Ascending aorta (tissue), 2 donors: ENCODE measurements at regions not wholly inside any gene's neighbourhood (a gene's known extent, or its start where the extent isn't known, plus 50 kb on each side); places are given as distances from the start of the nearest gene placed in this dataset.

ENCODE experiments used
- DNase-seq, 2 donors: peaks; one replicate each; pipeline ENCODE4 v3.0.0-alpha.2; 2019; ENCODE audit warnings: low spot score in 2 of 2
- H3K27ac ChIP-seq, 2 donors: fragments of 200-600 bp; sonication (generic); one replicate each; pipeline ENCODE4 v1.5.1; 2016 to 2017; ENCODE audit warnings: mild to moderate bottlenecking in 1 of 2
- H3K27me3 ChIP-seq: fragments of 200-600 bp; sonication (generic); one replicate; pipeline ENCODE4 v1.5.1; 2017
- H3K36me3 ChIP-seq, 2 donors: fragments of 200-600 bp; sonication (generic); one replicate each; pipeline ENCODE4 v1.5.1; 2016
- H3K4me1 ChIP-seq, 2 donors: fragments of 200-600 bp; sonication (generic); one replicate each; pipeline ENCODE4 v1.5.1; 2016 to 2017; ENCODE audit warnings: mild to moderate bottlenecking in 1 of 2
- H3K4me3 ChIP-seq, 2 donors: fragments of 200-600 bp; sonication (generic); one replicate each; pipeline ENCODE4 v1.5.1; 2016 to 2017; ENCODE audit warnings: mild to moderate bottlenecking in 1 of 2
- H3K9me3 ChIP-seq, 2 donors: fragments of 200-600 bp; sonication (generic); one replicate each; pipeline ENCODE4 v1.5.1; 2016
- intact Hi-C: fragments of 100-400 bp; cut with DNase I; formaldehyde crosslinking; loops from one replicate; pipeline ENCODE4 v1.15.1; 2023
- TF ChIP-seq, protein P1 (sequence below), 3 experiments: fragments of 200-600 bp in 2 of 3; fragments of 450-650 bp in 1 of 3; sonication (generic) in 2 of 3; IDR thresholded peaks; one replicate each; pipeline ENCODE4 v1.5.1; 2016 to 2019; ENCODE audit warnings: antibody characterized with exemption in 3 of 3, mild to moderate bottlenecking in 1 of 3, moderate library complexity in 1 of 3

- intact Hi-C loops = no loop called here
- H3K4me1 ChIP-seq = no peaks in the 10 kb centered on the region
- no peaks in the 10 kb centered on the region for H3K36me3 ChIP-seq
- H3K27ac ChIP-seq = no peak overlapping the region
- no peaks in the 10 kb centered on the region for H3K27me3 ChIP-seq
- no peaks in the 10 kb centered on the region for H3K9me3 ChIP-seq
- H3K4me3 ChIP-seq = no peak overlapping the region
- DNase-seq = no peak
- TF ChIP-seq, protein P1, sequence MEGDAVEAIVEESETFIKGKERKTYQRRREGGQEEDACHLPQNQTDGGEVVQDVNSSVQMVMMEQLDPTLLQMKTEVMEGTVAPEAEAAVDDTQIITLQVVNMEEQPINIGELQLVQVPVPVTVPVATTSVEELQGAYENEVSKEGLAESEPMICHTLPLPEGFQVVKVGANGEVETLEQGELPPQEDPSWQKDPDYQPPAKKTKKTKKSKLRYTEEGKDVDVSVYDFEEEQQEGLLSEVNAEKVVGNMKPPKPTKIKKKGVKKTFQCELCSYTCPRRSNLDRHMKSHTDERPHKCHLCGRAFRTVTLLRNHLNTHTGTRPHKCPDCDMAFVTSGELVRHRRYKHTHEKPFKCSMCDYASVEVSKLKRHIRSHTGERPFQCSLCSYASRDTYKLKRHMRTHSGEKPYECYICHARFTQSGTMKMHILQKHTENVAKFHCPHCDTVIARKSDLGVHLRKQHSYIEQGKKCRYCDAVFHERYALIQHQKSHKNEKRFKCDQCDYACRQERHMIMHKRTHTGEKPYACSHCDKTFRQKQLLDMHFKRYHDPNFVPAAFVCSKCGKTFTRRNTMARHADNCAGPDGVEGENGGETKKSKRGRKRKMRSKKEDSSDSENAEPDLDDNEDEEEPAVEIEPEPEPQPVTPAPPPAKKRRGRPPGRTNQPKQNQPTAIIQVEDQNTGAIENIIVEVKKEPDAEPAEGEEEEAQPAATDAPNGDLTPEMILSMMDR (IDR thresholded peaks at IDR 0.05) = no peak
These were observed 827.6 kb downstream of the SORCS1 start for GRCh38 chr10:106336874-106337273.

- H3K27me3 ChIP-seq = no peaks in the 10 kb centered on the region
- TF ChIP-seq, protein P1 (IDR thresholded peaks at IDR 0.05) = no peak
- DNase-seq = no peak
- H3K36me3 ChIP-seq = no peaks in the 10 kb centered on the region
- no peaks in the 10 kb centered on the region for H3K4me1 ChIP-seq
- H3K4me3 ChIP-seq = no peak overlapping the region
- intact Hi-C loops = no loop called here
- H3K27ac ChIP-seq = no peak overlapping the region
- peaks cover 0 to 7% of the 10 kb centered on the region in 2 donors for H3K9me3 ChIP-seq
These were observed 836.8 kb downstream of the SORCS1 start for GRCh38 chr10:106327747-106328146.

DNA sequence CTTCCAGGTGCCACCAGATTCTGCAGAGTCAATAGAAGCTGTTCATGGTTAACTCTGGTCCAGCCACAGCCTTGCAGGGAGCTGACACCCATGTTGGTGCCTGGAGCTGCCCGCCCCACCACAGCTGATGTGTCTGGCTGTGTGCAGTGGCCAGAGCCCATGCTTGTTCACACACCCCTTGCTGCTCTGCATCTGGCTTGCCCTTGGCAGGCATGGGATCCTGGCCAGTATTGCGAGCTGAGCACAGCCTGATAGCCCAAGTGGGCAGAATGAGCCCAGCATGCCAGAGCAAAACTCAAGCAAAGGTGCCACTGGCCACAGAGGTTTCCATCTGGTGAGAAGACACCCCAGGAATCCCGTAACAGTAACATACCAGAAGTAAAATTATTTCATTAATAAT lies 843.6 kb downstream of the SORCS1 start:
- Histone ChIP-seq H3K27ac (no peak overlapping the region), H3K4me3 (no peak overlapping the region), H3K27me3 (no peaks in the 10 kb centered on the region), H3K9me3 (no peaks in the 10 kb centered on the region), H3K4me1 (no peaks in the 10 kb centered on the region), H3K36me3 (no peaks in the 10 kb centered on the region)
- DNase-seq = no peak
- TF ChIP-seq, protein P1 (IDR thresholded peaks at IDR 0.05) = no peak
- intact Hi-C loops = no loop called here

DNA sequence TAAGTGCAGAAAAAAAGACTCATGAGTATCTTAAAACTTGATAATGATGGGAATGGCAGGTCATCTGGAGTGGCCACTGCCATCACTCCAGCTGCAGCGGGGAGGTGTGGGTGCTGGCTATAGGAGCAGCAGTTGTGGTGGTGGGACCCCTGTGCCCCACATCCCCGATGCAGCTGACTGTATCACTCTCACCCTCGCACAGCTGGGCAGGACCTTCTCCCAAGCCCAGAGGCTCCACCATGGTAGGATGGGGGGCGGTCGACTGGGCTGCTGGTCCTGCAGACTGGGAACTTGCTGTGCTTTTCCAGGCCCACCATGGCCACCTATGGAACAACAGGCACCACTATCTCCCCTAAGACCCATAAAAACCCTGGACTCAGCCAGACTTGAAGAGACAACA lies 844.4 kb downstream of the SORCS1 start:
- intact Hi-C loops = no loop called here
- Histone ChIP-seq H3K27ac (no peak overlapping the region), H3K36me3 (no peaks in the 10 kb centered on the region), H3K9me3 (no peaks in the 10 kb centered on the region), H3K27me3 (no peaks in the 10 kb centered on the region), H3K4me3 (no peak overlapping the region), H3K4me1 (no peaks in the 10 kb centered on the region)
- no peak for DNase-seq
- TF ChIP-seq, protein P1 (IDR thresholded peaks at IDR 0.05) = no peak

DNA sequence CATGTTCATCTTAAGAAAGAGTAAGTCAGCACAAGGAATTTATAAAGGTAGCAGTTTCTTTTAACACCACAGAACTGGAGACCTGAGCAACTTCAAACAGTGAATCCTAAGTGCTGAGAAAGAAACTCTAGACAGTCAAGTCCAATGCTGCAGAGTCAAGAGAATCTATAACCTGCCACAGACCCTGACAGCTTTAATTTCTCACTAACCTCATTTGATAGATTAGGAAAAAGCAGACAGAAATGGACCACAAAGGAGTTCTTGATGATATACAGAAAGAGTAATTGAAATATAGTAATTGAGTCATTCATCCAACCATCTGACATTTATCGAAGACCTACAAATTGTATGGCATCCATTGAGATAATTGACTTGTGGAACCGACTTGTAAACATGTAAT lies 847.0 kb downstream of the SORCS1 start:
- Histone ChIP-seq H3K27me3 (no peaks in the 10 kb centered on the region), H3K9me3 (no peaks in the 10 kb centered on the region), H3K4me3 (no peak overlapping the region), H3K27ac (no peak overlapping the region), H3K4me1 (no peaks in the 10 kb centered on the region), H3K36me3 (no peaks in the 10 kb centered on the region)
- DNase-seq = no peak
- intact Hi-C loops = no loop called here
- TF ChIP-seq, protein P1 (IDR thresholded peaks at IDR 0.05) = no peak

- Histone ChIP-seq H3K27ac (no peak overlapping the region), H3K4me3 (no peak overlapping the region), H3K27me3 (no peaks in the 10 kb centered on the region), H3K36me3 (no peaks in the 10 kb centered on the region), H3K9me3 (no peaks in the 10 kb centered on the region), H3K4me1 (no peaks in the 10 kb centered on the region)
- TF ChIP-seq, protein P1 (IDR thresholded peaks at IDR 0.05) = no peak
- intact Hi-C loops = no loop called here
- no peak for DNase-seq
These were observed 851.5 kb downstream of the SORCS1 start for GRCh38 chr10:106313041-106313440.
